Pons (tissue), 1 donor: ENCODE measurements at regions not wholly inside any gene's neighbourhood (a gene's known extent, or its start where the extent isn't known, plus 50 kb on each side); places are given as distances from the start of the nearest gene placed in this dataset.
"Not testable (repeated sequence)": the region's sequence is repeated elsewhere in the genome, so short reads cannot be mapped to it uniquely, and the experiment has no call there.

Source experiments
- DNase-seq: peaks from one replicate; pipeline ENCODE4 v3.0.0-alpha.2; 2016; ENCODE audit warnings: low spot score

DNA sequence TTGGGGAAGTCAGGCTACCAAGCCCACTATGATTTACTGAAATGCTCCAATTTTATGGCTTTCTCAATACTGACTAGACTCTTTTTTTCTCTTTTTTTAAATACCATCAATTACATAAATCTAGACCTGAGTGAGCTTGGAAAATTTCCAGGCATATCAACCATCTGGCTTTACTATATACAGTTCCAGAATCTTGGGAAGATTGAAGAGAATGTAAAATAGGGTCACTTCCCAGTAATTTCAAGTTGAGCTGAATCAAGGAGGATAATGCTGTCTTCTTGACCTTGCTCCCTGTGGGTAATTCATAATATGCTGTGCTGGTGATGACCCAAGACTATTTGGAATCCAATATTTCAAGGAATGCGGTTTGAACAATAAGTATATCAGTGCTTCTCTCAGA, 108.1 kb downstream of the MAP3K21 start:
- DNase-seq: peak; percentile 5

- no peak for DNase-seq
Observed at GRCh38 chr1:233439721-233440120, 112.2 kb downstream of the MAP3K21 start.

DNA sequence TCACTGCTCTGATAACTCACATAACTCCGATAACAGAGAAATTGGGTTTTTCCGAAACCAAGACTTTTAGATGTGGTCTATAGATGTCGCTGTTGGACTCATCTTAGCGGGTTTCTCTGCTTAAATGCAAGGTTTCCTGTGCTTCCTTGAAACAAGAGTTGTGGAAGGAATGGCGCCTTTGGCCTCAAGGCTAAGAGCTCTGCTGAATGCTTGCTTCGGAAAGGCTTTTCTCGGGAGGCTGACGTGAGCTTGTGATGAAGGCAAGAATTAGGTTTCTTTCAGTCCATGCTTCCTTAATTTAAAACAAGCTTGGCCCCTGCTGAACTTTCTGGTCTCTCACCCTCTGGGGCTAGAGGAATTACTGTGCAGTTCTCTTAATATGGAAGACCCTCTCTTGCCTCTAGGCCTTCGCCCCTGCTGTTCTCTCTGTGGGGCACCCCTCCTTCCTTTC, 113.5 kb downstream of the MAP3K21 start:
- DNase-seq: peak; percentile 76

GRCh38 chr1:233442026-233442780, 114.7 kb downstream of the MAP3K21 start:
- no peak for DNase-seq

- no peak for DNase-seq
Observed at GRCh38 chr1:233443040-233443760, 115.7 kb downstream of the MAP3K21 start.

DNA sequence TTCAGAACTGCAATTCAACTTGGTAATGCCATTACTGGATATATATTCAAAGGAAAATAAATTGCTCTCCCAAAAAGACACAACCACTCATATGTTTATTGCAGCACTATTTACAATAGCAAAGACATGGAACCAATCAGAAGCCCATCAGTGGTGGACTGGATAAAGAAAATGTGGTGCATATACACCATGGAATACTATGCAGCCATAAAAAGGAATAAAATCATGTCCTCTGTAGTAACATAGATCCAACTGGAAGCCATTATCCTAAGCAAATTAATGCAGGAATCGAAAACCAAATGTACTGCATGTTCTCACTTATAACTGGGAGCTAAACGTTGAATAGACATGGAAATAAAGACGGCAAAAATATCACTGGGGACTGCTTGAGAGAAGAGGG, 117.0 kb downstream of the MAP3K21 start:
- no peak for DNase-seq

- no peak for DNase-seq
Observed at GRCh38 chr1:233445737-233446136, 118.2 kb downstream of the MAP3K21 start.

DNA sequence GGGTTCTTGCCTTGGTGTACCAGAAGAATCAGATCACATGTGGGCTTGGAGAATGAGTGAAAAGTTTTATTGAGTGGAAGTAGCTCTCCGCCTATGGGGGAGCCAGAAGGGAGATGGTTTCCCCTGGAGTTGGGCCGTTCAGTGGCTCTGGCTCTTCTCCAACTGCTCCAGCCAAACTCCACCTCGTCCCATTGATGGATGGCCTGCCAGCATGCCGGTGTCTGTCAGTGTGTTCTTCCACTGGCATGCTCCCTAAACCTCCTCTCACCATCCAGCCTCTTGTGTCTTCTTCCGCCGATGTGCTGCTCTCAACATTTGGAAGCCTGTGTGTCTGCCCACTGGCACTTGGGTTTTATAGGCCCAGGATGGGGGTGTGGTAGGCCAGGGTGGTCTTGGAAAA, 119.4 kb downstream of the MAP3K21 start:
- no peak for DNase-seq

DNA sequence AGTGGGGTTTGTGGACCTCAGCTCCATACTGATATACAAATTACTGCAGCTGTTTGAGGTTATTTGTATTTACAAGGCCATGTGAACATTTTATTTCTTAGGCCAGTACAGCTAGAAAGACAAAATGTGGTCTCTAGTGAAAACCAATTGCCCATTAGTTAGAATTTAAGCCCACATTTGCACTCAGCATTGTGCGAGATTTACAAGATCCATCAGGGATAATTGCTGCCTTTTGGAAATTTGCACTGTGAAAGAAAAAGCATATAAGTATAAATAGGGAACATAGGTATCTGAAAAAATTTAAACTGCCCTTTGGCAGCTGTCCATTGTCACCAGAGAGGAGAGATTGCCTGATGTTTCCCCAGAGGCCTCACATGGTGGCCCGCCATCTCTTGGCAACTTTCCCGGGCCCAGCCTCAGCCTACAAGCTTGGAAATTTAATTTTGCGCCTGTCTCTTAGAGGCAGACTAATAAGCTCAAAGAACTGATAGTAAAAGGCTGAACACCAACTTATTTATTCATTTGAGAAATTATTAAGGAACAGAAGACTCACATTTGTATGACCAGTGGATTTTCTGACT, 120.7 kb downstream of the MAP3K21 start:
- DNase-seq: no peak

DNA sequence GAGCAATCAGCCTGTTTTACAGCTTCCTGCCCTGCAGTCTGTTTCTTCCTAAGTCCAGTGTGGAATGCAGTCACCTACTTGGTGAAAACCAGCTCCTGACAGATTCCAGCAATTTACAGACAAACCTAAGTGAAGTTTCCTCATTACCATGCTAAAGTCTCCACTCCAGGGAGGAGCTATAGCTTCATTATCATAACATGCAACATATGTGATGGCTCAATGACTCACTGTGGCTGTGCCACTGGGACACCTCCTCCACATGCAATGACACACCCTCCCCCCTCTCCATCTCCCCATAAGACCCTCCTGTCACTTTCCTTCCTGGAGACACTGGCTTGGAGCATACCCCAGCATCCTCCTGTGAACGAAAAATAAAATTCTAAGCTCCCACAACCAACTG, 125.2 kb downstream of the MAP3K21 start:
- DNase-seq: no peak

GRCh38 chr1:233453433-233454200, 126.1 kb downstream of the MAP3K21 start:
- DNase-seq: no peak

GRCh38 chr1:233459470-233459945, 132.0 kb downstream of the MAP3K21 start:
- DNase-seq: no peak

- no peak for DNase-seq
Observed at GRCh38 chr1:233459968-233460367, 132.4 kb downstream of the MAP3K21 start.

GRCh38 chr1:233460692-233461091, 133.2 kb downstream of the MAP3K21 start:
- DNase-seq: no peak

DNA sequence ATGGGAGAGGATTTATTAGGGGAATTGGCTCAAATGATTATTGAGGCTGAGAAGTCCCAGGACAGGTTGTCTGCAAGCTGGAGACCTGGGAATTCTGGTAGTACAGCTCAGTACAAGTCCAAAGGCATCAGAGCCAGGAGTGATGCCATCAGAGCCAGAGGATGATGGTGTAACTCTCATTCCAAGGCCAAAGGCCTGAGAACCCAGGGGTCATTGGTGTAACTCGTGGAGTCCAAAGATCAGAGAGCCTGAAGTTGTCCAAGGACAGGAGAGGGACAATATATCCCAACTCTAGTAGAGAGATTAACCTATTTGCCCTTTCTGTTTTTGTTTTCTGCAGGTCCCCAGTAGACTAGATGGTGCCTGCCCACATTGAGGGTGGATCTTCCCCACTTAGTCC, 134.3 kb downstream of the MAP3K21 start:
- DNase-seq: no peak

- DNase-seq: no peak
Observed at GRCh38 chr1:233463333-233463732, 135.8 kb downstream of the MAP3K21 start.

DNA sequence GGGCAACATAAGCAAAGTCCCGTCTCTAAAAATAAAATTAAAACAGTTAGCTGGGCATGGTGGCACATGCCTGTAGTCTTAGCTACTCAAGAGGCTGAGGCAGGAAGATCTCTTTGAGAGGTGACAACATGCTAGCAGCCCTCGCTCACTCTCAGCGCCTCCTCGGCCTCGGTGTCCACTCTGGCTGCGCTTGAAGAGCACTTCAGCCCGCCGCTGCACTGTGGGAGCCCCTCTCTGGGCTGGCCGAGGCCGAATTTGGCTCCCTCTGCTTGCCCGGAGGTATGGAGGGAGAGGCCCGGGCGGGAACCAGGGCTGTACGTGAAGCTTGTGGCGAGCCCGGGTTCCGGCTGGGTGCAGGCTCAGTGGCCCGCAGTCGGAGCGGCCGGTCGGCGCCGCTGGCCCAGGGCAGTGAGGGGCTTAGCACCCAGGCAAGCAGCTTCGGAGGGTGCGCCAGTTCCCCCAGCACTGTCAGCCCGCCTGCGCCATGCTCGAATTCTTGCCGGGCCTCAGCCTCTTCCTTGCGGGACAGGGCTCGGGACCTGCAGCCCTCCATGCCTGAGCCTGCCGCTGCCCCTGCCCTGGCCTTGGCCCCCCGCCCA, 138.3 kb downstream of the MAP3K21 start:
- no peak for DNase-seq

- DNase-seq: no peak
Observed at GRCh38 chr1:233470741-233471499, 143.0 kb upstream of the KCNK1 start.

DNA sequence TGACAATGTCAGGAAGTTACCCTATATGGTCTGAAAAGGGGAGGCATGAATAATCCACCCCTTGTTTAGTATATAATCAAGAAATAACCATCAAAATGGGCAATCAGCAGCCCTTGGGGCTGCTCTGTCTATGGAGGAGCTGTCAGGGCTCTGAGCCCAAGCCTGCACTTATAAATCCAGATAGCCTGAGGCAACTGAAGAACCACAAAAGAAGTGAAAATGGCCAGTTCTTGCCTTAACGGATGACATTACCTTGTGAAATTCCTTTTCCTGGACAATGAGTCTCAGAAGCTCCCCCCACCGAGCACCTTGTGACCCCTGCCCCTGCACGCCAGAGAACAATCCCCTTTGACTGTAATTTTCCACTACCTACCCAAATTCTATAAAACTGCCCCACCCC, 142.1 kb upstream of the KCNK1 start:
- DNase-seq: not testable (repeated sequence)

DNA sequence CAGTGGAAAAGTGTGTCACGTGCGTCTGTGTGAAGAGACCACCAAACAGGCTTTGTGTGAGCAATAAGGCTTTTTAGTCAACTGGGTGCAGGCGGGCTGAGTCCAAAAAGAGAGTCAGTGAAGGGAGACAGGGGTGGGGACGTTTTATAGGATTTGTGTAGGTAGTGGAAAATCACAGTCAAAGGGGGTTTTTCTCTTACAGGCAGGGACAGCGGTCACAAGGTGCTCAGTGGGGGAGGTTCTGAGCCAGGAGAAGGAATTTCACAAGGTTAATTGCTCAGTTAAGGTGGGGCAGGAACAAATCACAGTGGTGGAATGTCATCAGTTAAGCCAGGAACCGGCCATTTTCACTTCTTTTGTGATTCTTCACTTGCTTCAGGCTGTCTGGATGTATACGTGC, 141.1 kb upstream of the KCNK1 start:
- not testable (repeated sequence) for DNase-seq
